Thymus (tissue), 11 donors: ENCODE measurements at regions not wholly inside any gene's neighbourhood (a gene's known extent, or its start where the extent isn't known, plus 50 kb on each side); places are given as distances from the start of the nearest gene placed in this dataset.
"Not testable (repeated sequence)": the region's sequence is repeated elsewhere in the genome, so short reads cannot be mapped to it uniquely, and the experiment has no call there.

Experiments
- DNase-seq, 9 donors: peaks; one replicate each; pipeline ENCODE4 v3.0.0-alpha.2; 2013; ENCODE audit warnings: low spot score in 9 of 9, low read depth in 6 of 9, missing footprints in 1 of 9
- H3K27ac ChIP-seq, 2 donors: one replicate each; pipeline ENCODE4 v1.5.1; 2013; ENCODE audit warnings: control low read depth in 1 of 2, low read depth in 1 of 2, low read length in 1 of 2, mild to moderate bottlenecking in 1 of 2, moderate library complexity in 1 of 2
- H3K27me3 ChIP-seq, 2 donors: one replicate each; pipeline ENCODE4 v1.5.1; 2013; ENCODE audit warnings: low read length in 1 of 2; ENCODE audit not compliant: control insufficient read depth in 2 of 2, insufficient read depth in 1 of 2
- H3K36me3 ChIP-seq, 2 donors: one replicate each; pipeline ENCODE4 v1.5.1; 2013; ENCODE audit warnings: low read length in 1 of 2, mild to moderate bottlenecking in 1 of 2, moderate library complexity in 1 of 2; ENCODE audit not compliant: control insufficient read depth in 2 of 2, insufficient read depth in 2 of 2
- H3K4me1 ChIP-seq, 2 donors: one replicate each; pipeline ENCODE4 v1.5.1; 2013; ENCODE audit warnings: low read length in 2 of 2; ENCODE audit not compliant: control insufficient read depth in 2 of 2, insufficient read depth in 2 of 2
- H3K4me3 ChIP-seq, 2 donors: one replicate each; pipeline ENCODE4 v1.5.1; 2013; ENCODE audit warnings: low read length in 2 of 2, control low read depth in 1 of 2, mild to moderate bottlenecking in 1 of 2
- H3K9me3 ChIP-seq, 2 donors: one replicate each; pipeline ENCODE4 v1.5.1; 2013; ENCODE audit warnings: low read length in 1 of 2, mild to moderate bottlenecking in 1 of 2; ENCODE audit not compliant: control insufficient read depth in 2 of 2, insufficient read depth in 1 of 2
- WGBS: extraction: QIAGEN DNeasy Blood & Tissue Kit; methylation state at CpG from one replicate; pipeline ENCODE4 v1.1.7; 2013; 5-methylcytosine and 5-hydroxymethylcytosine counted together
- donor health status: healthy.

- 85% methylated on average over 2 of the region's 2 CpGs for WGBS
- no peak for DNase-seq
- no peaks in the 10 kb centered on the region for H3K27me3 ChIP-seq
- H3K4me3 ChIP-seq = no peak overlapping the region
- no peaks in the 10 kb centered on the region for H3K4me1 ChIP-seq
- H3K36me3 ChIP-seq = no peaks in the 10 kb centered on the region
- peaks cover 0 to 9% of the 10 kb centered on the region in 2 donors for H3K9me3 ChIP-seq
- no peak overlapping the region for H3K27ac ChIP-seq
These were observed 747.2 kb upstream of the PCDH20 start for GRCh38 chr13:62162860-62163259.

GRCh38 chr13:62158520-62158919, 742.9 kb upstream of the PCDH20 start:
- H3K27me3 ChIP-seq = no peaks in the 10 kb centered on the region
- H3K9me3 ChIP-seq = peaks cover 0 to 4% of the 10 kb centered on the region in 2 donors
- H3K27ac ChIP-seq = no peak overlapping the region
- WGBS = 94% methylated on average over 3 of the region's 3 CpGs
- H3K36me3 ChIP-seq = no peaks in the 10 kb centered on the region
- H3K4me1 ChIP-seq = no peaks in the 10 kb centered on the region
- DNase-seq = no peak
- no peak overlapping the region for H3K4me3 ChIP-seq

- DNase-seq, H3K9me3 ChIP-seq, H3K27me3 ChIP-seq, H3K4me3 ChIP-seq, H3K36me3 ChIP-seq, H3K4me1 ChIP-seq, H3K27ac ChIP-seq: not testable (repeated sequence)
- WGBS = 93% methylated on average over 2 of the region's 2 CpGs
These were observed 736.1 kb upstream of the PCDH20 start for GRCh38 chr13:62151724-62152123.

- no peaks in the 10 kb centered on the region for H3K27me3 ChIP-seq
These were observed 726.4 kb upstream of the PCDH20 start for GRCh38 chr13:62142048-62142447.

GRCh38 chr13:62139597-62139996, 723.9 kb upstream of the PCDH20 start:
- no peak overlapping the region for H3K27ac ChIP-seq
- no peaks in the 10 kb centered on the region for H3K4me1 ChIP-seq
- no peak for DNase-seq
- H3K36me3 ChIP-seq = no peaks in the 10 kb centered on the region
- H3K9me3 ChIP-seq = peaks cover 0 to 10% of the 10 kb centered on the region in 2 donors
- no peaks in the 10 kb centered on the region for H3K27me3 ChIP-seq
- no peak overlapping the region for H3K4me3 ChIP-seq

More at GRCh38 chr13:62142048-62142447, 726.4 kb upstream of the PCDH20 start:
- WGBS = 83% methylated on average over 3 of the region's 3 CpGs
- Histone ChIP-seq H3K27ac (no peak overlapping the region), H3K4me1 (no peaks in the 10 kb centered on the region), H3K36me3 (no peaks in the 10 kb centered on the region), H3K4me3 (no peak overlapping the region), H3K9me3 (peaks cover 0 to 17% of the 10 kb centered on the region in 2 donors)
- DNase-seq = no peak

- H3K36me3 ChIP-seq = no peaks in the 10 kb centered on the region
- DNase-seq = no peak
- WGBS = 94% methylated on average over 2 of the region's 2 CpGs
- no peaks in the 10 kb centered on the region for H3K27me3 ChIP-seq
- H3K27ac ChIP-seq = no peak overlapping the region
- H3K9me3 ChIP-seq = peaks cover 0 to 10% of the 10 kb centered on the region in 2 donors
- H3K4me3 ChIP-seq = no peak overlapping the region
- no peaks in the 10 kb centered on the region for H3K4me1 ChIP-seq
These were observed 722.2 kb upstream of the PCDH20 start for GRCh38 chr13:62137629-62138405.

GRCh38 chr13:62131604-62132003, 716.0 kb upstream of the PCDH20 start:
- Histone ChIP-seq H3K4me3 (no peak overlapping the region), H3K9me3 (no peaks in the 10 kb centered on the region), H3K27me3 (no peaks in the 10 kb centered on the region), H3K4me1 (no peaks in the 10 kb centered on the region), H3K27ac (no peak overlapping the region), H3K36me3 (no peaks in the 10 kb centered on the region)
- no peak for DNase-seq
- WGBS = 39% methylated on average over 1 of the region's 1 CpG

GRCh38 chr13:62130062-62130970, 714.7 kb upstream of the PCDH20 start:
- H3K27ac ChIP-seq = no peak overlapping the region
- no peak for DNase-seq
- H3K36me3 ChIP-seq = no peaks in the 10 kb centered on the region
- no peaks in the 10 kb centered on the region for H3K9me3 ChIP-seq
- no peak overlapping the region for H3K4me3 ChIP-seq
- WGBS = 89% methylated on average over 5 of the region's 5 CpGs
- H3K4me1 ChIP-seq = no peaks in the 10 kb centered on the region
- no peaks in the 10 kb centered on the region for H3K27me3 ChIP-seq

- no peaks in the 10 kb centered on the region for H3K27me3 ChIP-seq
- no peaks in the 10 kb centered on the region for H3K36me3 ChIP-seq
- H3K4me1 ChIP-seq = no peaks in the 10 kb centered on the region
- no peak for DNase-seq
- no peak overlapping the region for H3K4me3 ChIP-seq
- 90% methylated on average over 2 of the region's 2 CpGs for WGBS
- no peaks in the 10 kb centered on the region for H3K9me3 ChIP-seq
- H3K27ac ChIP-seq = no peak overlapping the region
These were observed 713.4 kb upstream of the PCDH20 start for GRCh38 chr13:62129000-62129551.
